ENCODE measurements at regions not wholly inside any gene's neighbourhood (a gene's known extent, or its start where the extent isn't known, plus 50 kb on each side); places are given as distances from the start of the nearest gene placed in this dataset.
"Not testable (repeated sequence)": the region's sequence is repeated elsewhere in the genome, so short reads cannot be mapped to it uniquely, and the experiment has no call there.

DNA sequence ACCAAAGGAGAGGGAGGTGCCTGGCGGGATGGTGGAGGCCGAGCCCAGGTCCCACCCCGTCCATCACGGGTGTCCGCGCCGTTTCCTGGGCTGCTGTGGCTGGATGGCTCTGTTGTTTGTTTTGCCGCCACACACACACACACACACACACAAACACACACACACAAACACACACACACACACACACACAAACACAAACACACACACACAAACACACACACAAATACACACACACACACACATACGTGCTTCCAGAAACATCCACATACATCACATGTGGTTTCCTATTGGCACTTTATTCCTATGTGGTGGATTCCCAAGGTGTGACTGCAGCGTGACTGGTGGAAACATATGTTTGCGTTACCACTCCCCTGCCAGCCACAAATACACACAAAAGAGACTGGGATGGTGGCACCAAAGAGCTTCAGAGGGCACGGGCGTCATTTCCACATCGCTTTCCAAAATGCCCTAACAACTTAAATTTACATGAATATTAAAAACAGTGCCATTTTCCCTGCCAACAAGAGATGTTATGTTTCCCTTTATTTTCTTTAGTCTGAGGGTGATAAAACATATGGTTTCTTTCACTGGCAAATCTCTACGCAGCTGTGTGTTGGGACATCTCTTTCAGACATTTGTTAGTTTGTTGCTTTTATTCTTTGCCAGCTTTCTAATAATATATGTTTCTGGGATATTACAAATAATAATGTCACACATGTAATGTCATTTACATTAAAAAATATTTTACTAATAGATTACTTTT, 356.8 kb downstream of the BRD1 start:
- DNase-seq: no peak

DNA sequence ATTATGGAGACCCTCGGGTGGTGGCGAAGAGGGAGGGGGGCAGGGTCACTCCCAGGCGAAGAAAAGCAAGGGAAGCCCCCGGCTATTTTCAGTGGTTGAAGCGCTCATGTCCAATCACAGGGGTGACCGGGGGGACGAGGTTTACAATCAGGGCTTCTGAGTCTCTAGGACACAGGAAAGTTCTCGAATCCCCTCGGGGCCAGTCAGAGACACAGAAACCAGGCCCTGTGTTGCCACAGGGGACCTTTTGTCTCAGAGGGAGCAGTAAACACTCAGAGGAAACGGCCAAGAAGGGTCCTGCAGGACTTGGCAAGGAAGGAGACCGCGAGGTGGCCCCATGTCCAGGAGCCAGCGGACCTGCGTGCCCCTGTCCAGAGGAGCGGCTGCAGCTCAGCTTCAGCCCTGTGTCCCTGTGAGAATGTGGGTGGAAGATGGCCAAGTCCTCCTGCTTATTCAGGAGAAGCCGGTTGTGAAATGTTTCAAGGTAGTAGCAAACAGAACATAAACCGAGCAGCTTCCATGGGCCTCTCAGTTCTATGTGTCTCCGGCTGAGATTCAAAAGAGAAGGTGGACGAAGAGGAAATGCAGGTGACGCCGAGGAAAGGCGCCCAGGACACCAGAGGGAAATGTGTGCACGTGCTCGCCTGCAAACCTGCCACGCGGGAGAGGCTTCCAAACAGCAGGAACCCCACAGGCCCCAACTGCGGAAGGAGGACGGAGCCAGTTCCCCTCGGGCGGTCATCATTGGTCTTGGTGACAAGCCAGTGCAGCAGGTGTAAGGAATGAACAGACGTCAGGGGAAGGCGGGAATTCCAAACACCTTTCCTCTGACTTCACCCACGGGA, 357.6 kb downstream of the BRD1 start:
- DNase-seq: no peak

- no peak for DNase-seq
These were observed 359.0 kb downstream of the BRD1 start for GRCh38 chr22:49468487-49469198.

- no peak for DNase-seq
These were observed 360.6 kb downstream of the BRD1 start for GRCh38 chr22:49466878-49467595.

DNA sequence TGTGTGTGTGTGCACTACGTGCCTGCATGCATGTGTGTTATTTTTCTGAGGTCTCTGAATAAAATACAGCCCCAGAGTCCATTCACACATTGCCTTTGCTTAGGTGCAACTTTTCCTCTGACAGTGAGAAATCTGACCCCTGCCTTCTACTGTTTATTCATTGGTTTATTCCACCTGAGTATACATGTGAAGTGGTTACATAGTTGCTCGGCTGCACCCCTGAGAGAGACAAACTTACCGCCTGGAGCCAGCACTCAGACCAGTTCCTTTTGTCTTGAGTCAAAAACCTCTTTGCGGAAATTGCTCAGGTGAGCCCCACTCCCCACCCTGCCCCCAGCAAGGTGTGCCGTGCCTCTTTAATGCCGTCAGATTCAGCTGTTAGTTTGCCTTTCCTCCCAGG, 363.6 kb downstream of the BRD1 start:
- DNase-seq: no peak

- no peak for DNase-seq
These were observed 364.9 kb downstream of the BRD1 start for GRCh38 chr22:49462795-49463194.

DNA sequence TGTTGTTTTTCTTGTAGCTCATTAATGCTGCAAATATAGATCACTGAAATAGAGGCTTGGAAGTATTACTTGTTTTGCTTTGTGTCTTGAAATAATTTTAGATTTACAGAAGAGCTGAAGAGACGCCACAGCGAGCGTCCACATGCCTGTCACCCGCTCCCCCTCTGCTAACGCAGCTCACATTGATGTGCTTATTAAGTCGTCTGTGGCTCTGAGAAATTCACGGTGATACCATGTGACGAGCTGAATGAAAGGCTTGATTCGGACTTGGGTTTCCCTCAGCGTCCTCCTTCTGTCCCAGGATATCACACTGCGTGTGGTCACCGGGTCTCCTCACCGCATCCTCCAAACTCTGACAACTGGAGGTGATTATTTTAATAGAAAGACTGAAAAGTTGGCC, 365.4 kb downstream of the BRD1 start:
- no peak for DNase-seq

GRCh38 chr22:49461674-49462073, 366.0 kb downstream of the BRD1 start:
- DNase-seq: no peak

- DNase-seq: no peak
These were observed 366.9 kb downstream of the BRD1 start for GRCh38 chr22:49460592-49461281.

DNA sequence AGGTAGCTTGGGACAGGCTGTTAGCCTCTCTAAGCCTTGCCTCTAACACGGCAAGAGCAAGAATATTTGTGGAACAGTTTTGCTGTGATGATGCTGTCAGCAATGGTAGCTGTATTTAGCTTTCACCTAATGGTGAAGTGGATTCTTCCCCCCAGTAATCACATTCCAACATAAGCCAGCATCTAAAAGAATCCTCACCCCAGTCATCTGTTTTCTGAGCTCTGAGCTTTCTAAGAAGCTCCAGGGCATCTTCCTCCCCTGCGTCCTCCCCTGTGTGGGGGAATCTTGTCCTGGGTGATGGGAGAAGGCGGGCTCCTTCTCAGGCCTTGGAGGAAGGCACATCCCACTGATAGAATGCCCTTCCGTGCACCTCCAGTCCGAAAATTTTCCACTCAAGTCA, 367.6 kb downstream of the BRD1 start:
- no peak for DNase-seq

DNA sequence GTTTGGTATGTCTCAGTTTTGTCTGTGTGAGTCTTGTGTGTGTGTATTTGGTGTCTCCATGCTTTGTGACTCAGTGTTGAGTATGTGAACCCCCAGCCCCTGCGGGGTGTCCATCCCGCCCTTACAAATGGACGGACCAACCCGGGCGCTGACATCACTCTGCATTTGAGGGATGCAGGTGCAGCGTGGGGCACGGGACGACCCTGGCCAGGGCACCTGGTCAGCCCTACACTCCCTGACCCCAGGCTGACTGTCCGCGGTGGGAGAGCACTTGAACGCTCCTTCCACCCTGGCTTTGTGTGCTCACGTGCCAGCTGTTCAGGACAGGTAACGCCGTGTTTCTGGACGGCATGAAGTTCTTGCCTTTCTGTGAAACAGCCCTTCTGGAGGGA, 369.0 kb downstream of the BRD1 start:
- no peak for DNase-seq

DNA sequence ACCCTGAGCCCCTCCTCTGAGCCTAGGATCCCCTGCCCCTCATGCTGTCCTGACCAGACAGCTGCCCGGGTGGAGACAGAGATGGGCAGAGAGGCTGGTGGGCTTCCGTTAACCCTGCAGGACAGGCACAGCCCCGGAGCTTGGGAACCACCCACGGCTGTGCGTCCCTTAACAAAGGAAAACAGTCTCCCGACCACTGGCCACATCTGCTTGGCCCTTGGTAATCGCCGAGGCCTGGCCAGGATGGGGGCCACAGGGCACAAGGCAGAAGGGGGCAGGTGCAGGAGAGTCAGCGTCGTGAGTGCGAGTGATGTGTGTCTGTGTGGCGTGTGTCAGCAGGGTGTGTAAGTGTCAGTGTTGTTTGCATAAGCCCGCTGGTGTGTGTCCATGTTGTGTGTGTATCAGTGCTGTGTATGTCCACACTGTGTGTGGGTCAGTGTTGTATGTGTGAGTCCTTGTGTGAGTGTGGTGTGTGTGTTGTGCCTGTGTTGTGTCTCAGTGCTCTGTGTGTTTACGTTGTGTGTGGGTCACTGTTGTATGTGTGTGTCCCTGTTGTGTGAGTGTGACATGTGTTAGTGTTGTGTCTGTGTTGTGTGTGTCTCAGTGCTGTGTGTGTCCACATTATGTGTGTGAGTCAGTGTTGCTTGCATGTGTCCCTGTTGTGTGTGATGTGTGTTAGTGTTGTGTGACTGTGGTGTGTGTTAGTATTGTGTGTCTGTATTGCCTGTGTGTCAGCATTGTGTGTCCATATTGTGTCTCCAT, 369.5 kb downstream of the BRD1 start:
- DNase-seq: no peak

DNA sequence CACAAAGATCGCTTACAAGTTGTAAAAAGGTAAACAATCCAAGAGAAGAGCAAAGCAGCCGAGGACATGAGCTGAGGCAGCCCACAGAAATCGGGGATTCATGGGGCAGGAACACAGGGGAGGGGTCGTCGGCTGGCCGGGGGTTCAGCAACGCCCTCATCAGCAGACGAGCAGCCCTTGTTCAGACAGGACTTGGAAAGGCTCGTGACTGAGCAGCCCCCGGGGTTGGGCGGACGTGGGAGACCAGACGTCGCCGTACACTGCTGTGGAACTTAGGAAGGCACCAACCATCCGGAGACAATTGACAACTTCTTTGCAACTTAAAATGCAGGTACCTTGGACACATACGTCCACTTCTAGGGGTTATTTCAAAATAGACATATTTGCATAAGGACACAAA, 370.5 kb downstream of the BRD1 start:
- DNase-seq: no peak

DNA sequence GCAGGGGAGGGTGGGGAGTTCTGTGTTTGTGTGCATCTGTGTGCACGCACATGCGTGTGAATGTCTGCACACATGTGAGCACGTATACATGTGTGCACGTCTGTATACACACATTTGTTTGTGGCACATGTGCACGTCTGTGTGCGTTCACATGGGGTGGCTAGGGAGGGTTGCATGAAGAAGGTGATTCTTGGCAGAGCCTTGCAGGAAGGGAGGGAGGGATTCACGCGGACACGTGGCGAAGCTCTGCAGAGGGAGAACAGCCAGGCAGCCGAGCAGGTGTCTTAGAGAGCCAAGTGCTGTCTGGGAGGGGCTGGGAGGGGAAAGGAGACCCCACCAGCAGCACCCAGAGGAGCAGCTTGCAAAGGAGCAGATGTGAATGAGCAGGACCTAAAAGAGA, 372.1 kb downstream of the BRD1 start:
- DNase-seq: no peak

DNA sequence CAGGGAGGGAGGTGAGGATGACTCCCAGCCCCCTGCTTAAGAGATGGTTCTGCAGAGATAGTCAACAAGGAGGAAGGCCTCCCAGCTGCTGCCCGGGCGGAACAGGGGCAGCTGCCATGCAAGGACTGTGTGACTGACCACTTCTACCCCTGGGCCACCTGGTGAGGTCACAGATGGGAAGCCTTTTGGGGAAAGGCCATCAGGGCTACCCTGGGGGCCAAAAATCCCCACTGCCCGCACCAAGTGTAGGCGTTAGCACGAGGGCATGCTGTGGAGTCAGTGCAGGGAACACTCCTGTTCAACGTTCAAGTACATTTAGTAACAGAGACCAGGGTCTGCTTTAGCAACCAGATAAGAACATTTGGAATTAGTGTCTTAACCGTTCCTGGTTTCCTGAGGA, 372.9 kb downstream of the BRD1 start:
- DNase-seq: no peak

DNA sequence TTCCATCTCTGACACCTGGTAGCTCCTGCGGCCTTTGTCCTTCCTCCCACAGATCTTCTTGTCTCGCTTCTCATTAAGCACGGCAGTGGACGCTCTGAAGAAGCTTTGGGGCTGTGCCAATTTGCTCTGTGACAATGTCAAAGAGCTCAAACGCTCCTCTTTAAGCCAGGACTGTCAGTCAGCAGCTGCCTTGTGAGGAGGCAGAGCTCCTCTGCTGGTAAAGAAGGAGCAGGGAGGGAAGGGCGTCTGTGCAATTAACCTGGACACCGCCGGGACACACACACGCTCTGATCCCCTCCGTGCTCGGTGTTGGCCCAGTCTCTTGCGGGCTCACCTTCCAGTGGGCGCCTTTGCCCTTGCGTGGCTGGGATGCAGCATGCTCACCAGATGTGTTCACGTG, 373.9 kb downstream of the BRD1 start:
- no peak for DNase-seq

GRCh38 chr22:49453019-49453418, 374.7 kb downstream of the BRD1 start:
- DNase-seq: not testable (repeated sequence)

DNA sequence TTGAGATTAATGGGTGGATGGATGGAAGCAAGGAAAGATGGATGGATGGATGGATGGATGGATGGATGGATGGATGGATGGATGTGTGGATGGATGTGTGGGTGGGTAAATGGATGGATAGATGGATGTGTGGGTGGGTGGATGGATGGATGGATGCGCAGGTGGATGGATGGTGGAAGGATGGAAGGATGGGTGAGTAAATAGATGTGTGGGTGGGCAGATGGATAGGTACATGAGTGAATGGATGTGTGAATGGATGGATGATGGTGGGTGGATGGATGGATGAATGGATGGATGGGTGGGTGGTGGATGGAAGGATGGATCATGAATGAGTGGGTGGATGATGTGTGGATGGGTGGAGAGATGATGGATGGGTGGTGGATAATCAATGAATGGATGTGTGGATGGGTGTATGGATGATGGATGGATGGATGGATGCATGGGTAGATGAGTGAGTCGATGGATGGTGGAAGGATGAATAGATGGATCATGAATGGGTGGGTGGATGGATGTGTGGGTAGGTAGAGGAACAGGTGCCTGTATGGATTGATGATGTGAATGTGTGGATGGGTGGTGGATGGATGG, 375.2 kb downstream of the BRD1 start:
- DNase-seq: no peak

GRCh38 chr22:49451070-49451840, 376.4 kb downstream of the BRD1 start:
- DNase-seq: no peak

- no peak for DNase-seq
These were observed 377.2 kb downstream of the BRD1 start for GRCh38 chr22:49450498-49450897.

Measured in EL (cell line).